SIG-M5 (cell line): ENCODE measurements at regions not wholly inside any gene's neighbourhood (a gene's known extent, or its start where the extent isn't known, plus 50 kb on each side); places are given as distances from the start of the nearest gene placed in this dataset.
"Not testable (repeated sequence)": the region's sequence is repeated elsewhere in the genome, so short reads cannot be mapped to it uniquely, and the experiment has no call there.

ENCODE experiments used
- DNase-seq: peaks from one replicate; lab custom pipeline; 2025; lab: John Stamatoyannopoulos, UW

- DNase-seq: no peak
Observed at GRCh38 chr11:37177721-37178120, 579.7 kb upstream of the RAG2 start.

- DNase-seq: no peak
Observed at GRCh38 chr11:37171451-37171850, 573.4 kb upstream of the RAG2 start.

GRCh38 chr11:37170311-37170710 lies 572.3 kb upstream of the RAG2 start:
- DNase-seq: no peak

DNA sequence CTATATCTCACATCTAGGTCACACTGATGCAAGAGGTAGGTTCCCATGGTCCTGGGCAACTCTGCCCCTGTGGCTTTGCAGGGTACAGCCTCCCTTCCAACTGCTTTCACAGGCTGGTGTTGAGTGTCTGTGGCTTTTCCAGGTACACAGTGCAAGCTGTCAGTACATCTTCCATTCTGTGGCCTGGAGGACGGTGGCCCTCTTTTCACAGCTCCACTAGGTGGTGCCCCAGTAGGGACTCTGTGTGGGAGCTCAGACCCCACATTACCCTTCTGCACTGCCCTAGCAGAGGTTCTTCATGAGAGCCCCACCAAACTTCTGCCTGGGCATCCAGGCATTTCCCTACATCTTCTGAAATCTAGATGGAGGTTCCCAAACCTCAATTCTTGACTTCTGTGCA lies 547.4 kb upstream of the RAG2 start:
- DNase-seq: not testable (repeated sequence)

GRCh38 chr11:37142591-37142990 lies 544.6 kb upstream of the RAG2 start:
- DNase-seq: no peak

GRCh38 chr11:37141707-37142106 lies 543.7 kb upstream of the RAG2 start:
- no peak for DNase-seq

GRCh38 chr11:37135606-37136005 lies 537.6 kb upstream of the RAG2 start:
- not testable (repeated sequence) for DNase-seq

GRCh38 chr11:37134637-37135036 lies 536.6 kb upstream of the RAG2 start:
- no peak for DNase-seq

GRCh38 chr11:37124384-37124783 lies 526.3 kb upstream of the RAG2 start:
- DNase-seq: no peak

- DNase-seq: no peak
Observed at GRCh38 chr11:37115963-37116362, 517.9 kb upstream of the RAG2 start.

DNA sequence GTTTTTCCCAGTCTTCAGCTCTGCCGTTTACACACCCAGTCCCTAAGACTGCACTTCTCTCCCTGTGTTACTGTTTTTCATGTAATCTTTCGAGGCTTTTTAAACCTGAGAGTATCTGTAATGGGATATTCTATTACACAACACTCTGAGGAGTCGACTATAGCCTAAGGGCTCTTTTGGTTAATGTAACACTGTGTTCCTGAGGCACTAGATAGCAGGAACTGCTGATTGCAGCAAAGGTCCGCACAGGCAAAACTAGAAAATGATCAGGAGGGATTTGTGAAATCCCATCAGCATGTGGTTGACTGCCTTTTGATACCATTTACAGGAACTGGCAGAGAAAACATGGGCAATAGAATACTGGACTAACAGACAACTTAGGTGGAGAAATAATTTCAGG lies 512.3 kb upstream of the RAG2 start:
- no peak for DNase-seq

- no peak for DNase-seq
Observed at GRCh38 chr11:37109286-37109585, 511.2 kb upstream of the RAG2 start.

DNA sequence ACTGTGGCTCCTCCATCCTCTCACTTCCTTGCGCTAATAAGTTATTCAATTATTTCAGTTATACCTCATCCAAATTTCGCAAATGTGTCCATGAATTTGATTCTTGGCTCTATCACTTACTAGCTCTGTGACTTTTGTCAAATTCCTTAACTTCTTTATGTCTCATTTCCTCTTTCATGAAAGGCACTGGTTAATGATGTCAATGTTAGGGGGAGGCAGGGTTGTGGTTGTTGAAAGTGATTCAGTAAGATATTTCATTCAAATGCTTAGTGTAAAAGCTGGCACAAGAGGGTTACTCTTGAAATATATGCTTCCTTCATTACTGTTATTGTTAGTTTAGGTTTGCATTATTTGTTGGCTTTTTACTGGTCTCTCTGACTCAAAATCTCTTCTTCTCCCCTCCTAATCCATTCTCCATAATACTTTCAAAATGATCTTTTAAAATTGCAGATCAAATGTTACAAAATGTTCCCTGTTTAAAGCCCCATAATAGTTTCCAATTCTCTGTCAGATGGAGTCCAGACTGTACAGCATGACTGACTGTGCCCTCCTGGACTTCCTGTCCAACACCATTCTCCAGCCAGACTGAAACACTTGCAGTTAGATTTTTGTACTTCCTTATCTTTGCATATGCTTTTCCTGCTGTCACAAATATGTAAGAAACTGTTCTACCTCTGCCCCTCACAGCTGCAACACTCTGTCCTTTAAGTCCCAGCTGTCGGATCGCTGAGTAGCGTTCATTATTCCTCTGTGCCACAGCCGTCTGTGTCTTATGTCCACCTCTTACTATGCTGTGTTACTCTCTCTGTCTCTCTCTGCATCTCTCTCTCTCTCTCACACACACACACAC lies 510.6 kb upstream of the RAG2 start:
- DNase-seq: no peak

DNA sequence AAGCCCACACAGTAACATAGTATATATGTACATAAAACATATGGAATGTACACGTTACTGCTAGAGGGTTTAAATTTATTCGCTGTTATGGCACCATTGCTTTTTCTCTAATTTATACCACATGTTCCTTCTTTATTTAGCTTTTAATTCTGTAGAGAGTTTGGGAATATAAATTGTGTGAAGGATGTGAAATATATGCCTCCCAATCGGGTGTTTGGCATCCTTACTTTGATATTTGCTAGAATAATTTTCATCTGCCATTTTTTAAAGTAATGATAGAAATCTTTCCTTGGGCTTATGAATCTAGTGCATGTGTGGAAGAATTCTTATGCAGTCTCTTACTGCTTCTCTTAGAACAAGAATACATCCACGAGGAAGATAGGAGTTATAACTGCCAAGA lies 509.8 kb upstream of the RAG2 start:
- no peak for DNase-seq

DNA sequence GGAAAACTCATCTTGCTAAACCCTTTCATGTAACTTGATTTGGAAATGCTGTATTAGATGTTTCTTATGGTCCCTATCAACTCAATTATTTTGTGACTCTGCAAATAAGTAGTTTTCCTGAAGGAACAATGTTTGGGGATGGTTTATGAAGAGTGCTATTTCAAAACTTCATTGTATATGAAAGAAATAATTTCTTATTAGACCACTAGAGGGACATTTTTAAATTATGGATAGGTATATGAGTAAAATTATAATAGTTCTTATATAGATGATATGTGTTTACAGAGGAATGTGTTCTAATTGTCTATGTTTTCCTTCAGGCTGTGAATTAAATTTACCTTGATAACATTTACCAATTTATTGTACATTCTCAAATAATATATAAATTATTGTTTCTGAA lies 509.4 kb upstream of the RAG2 start:
- no peak for DNase-seq

DNA sequence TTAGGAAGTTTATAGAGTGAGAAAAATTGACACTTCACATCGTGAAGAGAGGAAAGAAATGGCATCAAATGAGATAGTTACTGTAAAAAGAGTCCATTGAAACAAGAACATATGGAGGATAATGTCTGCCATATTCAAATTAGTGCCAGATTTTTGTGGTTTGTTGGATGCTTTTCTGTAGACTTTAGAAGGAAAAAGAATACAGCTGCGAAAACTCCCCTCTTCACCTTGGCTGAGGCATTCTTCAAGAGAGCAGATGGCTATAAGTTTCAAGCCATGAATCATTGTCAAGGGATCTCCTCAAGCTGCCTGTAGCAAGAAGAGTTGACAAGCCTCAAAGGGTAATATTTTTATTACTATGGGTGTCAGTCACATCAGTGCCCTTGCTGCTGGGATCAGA lies 507.4 kb upstream of the RAG2 start:
- no peak for DNase-seq

DNA sequence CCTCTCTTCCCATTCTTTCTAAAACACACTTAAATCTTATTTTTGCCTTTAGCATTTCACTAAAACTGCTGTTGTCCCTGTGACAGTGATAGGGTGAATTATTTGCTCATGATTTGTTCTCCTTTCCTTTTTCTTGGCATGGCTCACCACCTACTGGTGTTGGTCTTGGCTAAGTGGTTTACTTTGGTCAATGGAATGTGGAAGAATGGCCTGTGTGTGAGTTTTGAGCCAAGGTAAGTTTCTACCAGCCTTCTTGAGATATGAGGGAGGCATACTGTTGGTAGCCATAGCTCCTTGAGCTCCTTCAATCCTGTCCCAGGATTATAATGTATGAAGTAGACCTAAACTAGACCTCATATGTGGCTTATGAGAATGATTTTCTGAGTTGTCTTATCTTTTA lies 506.3 kb upstream of the RAG2 start:
- DNase-seq: no peak

DNA sequence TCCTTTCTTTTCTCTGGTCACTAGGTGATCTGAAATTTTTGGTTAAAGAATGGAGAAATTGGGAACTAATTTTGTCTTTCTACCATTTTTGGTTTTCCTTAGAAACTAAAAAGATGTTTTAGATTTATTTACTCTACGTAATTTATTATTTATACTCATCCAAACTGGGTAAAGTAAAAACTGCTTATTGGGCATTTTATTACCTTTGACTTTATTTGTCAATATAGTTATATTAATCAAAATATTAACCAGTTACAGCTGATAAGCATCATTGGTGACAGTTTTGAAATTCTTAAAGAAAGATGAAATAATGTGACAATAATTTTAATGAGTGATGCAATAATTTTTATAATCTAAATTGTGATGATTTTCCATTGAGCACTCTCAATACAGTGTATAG lies 502.0 kb upstream of the RAG2 start:
- no peak for DNase-seq

DNA sequence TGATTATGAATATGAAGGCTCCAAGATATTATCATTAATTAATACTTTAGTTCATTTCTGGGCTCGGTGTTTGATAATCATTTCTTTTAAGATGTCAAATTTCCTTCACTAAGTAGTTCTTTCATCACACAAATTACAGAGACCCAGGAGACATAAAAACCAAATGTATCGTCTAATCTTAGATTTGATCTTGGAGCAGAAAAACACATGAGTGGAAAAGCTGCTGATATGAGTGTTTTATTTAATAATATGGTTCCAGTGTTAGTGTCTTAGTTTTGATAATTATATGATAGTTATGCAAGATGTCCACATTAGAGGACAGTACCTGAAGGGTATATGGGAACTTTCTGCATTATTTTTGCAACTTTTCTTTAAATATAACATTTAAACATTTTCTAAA lies 494.5 kb upstream of the RAG2 start:
- DNase-seq: no peak

DNA sequence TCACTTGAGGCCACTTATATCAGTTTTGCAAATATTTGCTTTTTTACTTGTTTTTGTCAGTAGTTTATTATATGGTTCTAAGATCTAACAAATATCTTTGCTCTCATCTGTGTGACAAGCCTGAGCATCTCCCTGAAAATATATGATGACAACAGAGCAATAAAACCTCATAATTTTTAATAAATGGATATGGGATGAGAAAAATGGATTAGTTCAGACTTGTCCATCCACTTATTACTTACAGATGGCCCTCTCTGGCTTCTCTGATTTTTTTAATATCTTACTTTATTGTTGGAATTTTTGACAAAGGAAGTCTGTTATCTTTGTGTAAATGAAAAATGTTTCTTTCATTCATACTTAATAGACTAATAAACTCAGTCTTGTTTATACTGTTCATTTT lies 491.4 kb upstream of the RAG2 start:
- no peak for DNase-seq

DNA sequence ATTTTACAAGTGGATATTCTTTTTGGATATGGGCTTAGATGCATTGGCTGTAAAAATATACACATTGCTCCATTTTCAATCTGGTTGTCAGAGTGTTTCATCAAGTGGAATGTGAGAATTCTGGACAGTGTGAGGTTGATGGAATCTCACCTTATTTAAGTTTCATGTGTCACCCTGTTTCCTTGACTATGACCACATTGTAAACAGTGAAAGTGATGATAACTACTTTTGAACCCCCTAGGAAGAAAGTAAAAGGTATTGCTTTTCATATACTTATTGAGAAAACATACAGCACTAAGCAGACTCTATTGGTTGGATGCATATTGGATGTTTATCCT lies 490.5 kb upstream of the RAG2 start:
- no peak for DNase-seq

GRCh38 chr11:37087650-37088572 lies 489.9 kb upstream of the RAG2 start:
- no peak for DNase-seq

GRCh38 chr11:37078521-37078920 lies 480.5 kb upstream of the RAG2 start:
- DNase-seq: no peak

DNA sequence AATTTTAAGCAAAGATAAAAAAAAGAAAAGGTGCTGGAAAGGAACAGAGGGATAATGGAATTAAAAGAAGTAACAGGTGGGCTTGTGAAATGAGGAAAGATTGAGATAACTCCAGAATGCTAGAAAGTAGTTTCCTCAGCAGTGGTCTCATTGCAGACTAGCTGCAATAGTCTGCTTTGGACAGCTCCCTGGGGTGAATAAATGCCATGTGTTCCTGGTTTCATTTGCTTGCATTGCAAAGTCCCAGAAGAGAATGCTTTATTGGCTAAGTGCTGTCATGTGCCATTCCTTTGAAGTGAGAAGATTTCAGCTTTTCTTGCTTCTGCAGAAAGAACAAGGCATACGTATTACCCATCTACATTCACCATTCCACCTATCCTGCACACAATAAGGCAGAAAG lies 478.8 kb upstream of the RAG2 start:
- DNase-seq: no peak
